Esophagus muscularis mucosa (tissue), 4 donors: ENCODE measurements at regions not wholly inside any gene's neighbourhood (a gene's known extent, or its start where the extent isn't known, plus 50 kb on each side); places are given as distances from the start of the nearest gene placed in this dataset.

ENCODE experiments used
- DNase-seq: peaks from one replicate; pipeline ENCODE4 v3.0.0-alpha.2; 2017; ENCODE audit errors: extremely low spot score
- H3K27ac ChIP-seq, 4 donors: fragments of 200-600 bp; sonication (generic); replicated peaks in 1 of 4; 1 replicate in 3 of 4; 2 replicates in 1 of 4; pipeline ENCODE4 v1.5.1; 2016 to 2019; ENCODE audit warnings: mild to moderate bottlenecking in 1 of 4
- H3K27me3 ChIP-seq, 4 donors: fragments of 200-600 bp; sonication (generic); one replicate each; pipeline versions ENCODE4 v1.5.1 to v1.6.0; 2016 to 2019
- H3K36me3 ChIP-seq, 4 donors: fragments of 200-600 bp; sonication (generic); one replicate each; pipeline ENCODE4 v1.5.1; 2016 to 2019
- H3K4me1 ChIP-seq, 4 donors: fragments of 200-600 bp; sonication (generic); one replicate each; pipeline ENCODE4 v1.5.1; 2016 to 2019
- H3K4me3 ChIP-seq, 4 donors: fragments of 200-600 bp; sonication (generic); 1 replicate in 2 of 4; 2 replicates in 2 of 4; pipeline ENCODE4 v1.5.1; 2016 to 2019; ENCODE audit warnings: mild to moderate bottlenecking in 4 of 4, moderate library complexity in 1 of 4
- H3K9me3 ChIP-seq, 4 donors: fragments of 200-600 bp; sonication (generic); 1 replicate in 3 of 4; 2 replicates in 1 of 4; pipeline ENCODE4 v1.5.1; 2016 to 2019
- EP300 ChIP-seq: sonication (generic); formaldehyde crosslinking; IDR thresholded peaks from one replicate; pipeline ENCODE4 v1.6.1; 2017; ENCODE audit warnings: antibody characterized with exemption
- POLR2A ChIP-seq: fragments of 450-650 bp; IDR thresholded peaks from one replicate; pipeline ENCODE4 v1.6.1; 2017; ENCODE audit warnings: antibody characterized with exemption, moderate library complexity, mild to moderate bottlenecking, low read depth
- POLR2AphosphoS5 ChIP-seq, 2 donors: sonication (generic); formaldehyde crosslinking; IDR thresholded peaks; one replicate each; pipeline ENCODE4 v1.6.1; 2017; ENCODE audit warnings: antibody characterized with exemption in 2 of 2
- WGBS: methylation state at CpG from one replicate; pipeline ENCODE4 v1.1.5; 2018; 5-methylcytosine and 5-hydroxymethylcytosine counted together
- intact Hi-C: fragments of 100-400 bp; cut with DNase I; formaldehyde crosslinking; loops from one replicate; pipeline ENCODE4 v1.15.1; 2023
- TF ChIP-seq, protein P1 (sequence below), 3 experiments: fragments of 200-600 bp in 2 of 3; fragments of 450-650 bp in 1 of 3; sonication (generic) in 2 of 3; IDR thresholded peaks; one replicate each; pipeline ENCODE4 v1.5.1; 2017 to 2019; ENCODE audit warnings: antibody characterized with exemption in 3 of 3, mild to moderate bottlenecking in 2 of 3, moderate library complexity in 1 of 3

DNA sequence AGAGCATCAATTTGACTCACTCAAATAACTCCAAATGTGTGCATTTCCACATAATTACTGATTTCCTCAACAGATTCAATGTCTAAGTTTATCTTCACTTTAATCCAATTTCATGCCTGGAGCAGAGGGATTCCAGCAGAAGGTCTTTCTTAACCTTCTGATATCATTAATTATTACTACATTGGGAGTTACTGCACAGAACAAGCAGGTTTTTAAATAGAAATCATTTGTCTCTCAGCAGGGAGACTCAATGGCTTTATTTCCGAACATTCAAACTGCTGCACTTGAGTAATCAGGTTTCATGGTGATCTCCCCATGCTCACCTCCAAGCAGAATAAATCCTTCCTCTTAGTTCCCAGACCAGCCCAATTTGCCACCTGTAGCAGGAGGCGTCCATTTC, 264.8 kb upstream of the IGF1R start:
- TF ChIP-seq POLR2A (no peak), EP300 (no peak), POLR2AphosphoS5 (IDR thresholded peaks at IDR 0.05) (no peak)
- TF ChIP-seq, protein P1, sequence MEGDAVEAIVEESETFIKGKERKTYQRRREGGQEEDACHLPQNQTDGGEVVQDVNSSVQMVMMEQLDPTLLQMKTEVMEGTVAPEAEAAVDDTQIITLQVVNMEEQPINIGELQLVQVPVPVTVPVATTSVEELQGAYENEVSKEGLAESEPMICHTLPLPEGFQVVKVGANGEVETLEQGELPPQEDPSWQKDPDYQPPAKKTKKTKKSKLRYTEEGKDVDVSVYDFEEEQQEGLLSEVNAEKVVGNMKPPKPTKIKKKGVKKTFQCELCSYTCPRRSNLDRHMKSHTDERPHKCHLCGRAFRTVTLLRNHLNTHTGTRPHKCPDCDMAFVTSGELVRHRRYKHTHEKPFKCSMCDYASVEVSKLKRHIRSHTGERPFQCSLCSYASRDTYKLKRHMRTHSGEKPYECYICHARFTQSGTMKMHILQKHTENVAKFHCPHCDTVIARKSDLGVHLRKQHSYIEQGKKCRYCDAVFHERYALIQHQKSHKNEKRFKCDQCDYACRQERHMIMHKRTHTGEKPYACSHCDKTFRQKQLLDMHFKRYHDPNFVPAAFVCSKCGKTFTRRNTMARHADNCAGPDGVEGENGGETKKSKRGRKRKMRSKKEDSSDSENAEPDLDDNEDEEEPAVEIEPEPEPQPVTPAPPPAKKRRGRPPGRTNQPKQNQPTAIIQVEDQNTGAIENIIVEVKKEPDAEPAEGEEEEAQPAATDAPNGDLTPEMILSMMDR (IDR thresholded peaks at IDR 0.05), result no peak
- H3K36me3 ChIP-seq, result no peaks in the 10 kb centered on the region
- H3K4me1 ChIP-seq, result peaks cover 0 to 6% (median 3%) of the 10 kb centered on the region in 4 donors
- DNase-seq, result no peak
- peaks cover 0 to 12% (median 5%) of the 10 kb centered on the region in 4 donors for H3K9me3 ChIP-seq
- 90% methylated on average over 2 of the region's 2 CpGs for WGBS
- no peak overlapping the region for H3K4me3 ChIP-seq
- intact Hi-C loops, result no loop called here
- no peaks in the 10 kb centered on the region for H3K27me3 ChIP-seq
- no peak overlapping the region for H3K27ac ChIP-seq

DNA sequence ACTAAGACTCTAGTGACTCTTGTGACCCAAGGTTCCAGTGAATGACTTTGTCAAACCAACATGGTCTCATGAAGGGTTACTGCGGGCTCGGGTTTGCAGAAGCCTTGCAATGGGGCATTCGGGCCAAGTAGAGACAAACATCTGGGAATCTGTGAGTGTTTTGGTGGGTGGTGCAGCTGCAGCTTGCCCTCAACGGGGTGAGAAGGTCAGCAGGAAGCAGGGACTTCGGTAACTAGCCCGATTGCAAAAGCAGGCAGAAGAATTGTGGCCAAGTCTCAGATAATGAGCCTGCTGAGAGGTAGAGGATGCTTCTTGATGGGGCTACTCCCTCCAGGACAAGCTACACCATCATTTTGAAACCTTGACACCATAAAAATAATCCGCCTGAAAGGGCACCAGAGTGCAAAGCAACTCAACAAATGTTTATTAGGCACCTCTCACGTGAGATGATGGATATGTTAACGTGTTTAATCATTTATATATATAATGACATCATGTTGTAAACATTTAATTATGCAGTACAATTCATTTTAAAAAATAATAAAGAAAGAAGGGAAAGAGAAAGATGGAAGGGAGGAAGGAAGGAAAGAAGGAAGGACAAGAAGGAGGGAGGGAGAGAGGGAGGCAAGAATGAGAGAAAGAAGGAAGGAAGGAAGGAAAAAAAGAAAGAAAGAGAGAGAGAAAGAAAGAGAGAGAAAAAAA, 263.9 kb upstream of the IGF1R start:
- H3K4me3 ChIP-seq, result no peak overlapping the region
- H3K4me1 ChIP-seq, result peaks cover 0 to 6% (median 3%) of the 10 kb centered on the region in 4 donors
- no peaks in the 10 kb centered on the region for H3K36me3 ChIP-seq
- no peak for DNase-seq
- WGBS, result 51% methylated on average over 9 of the region's 9 CpGs
- TF ChIP-seq EP300 (no peak), POLR2A (no peak), POLR2AphosphoS5 (IDR thresholded peaks at IDR 0.05) (no peak)
- TF ChIP-seq, protein P1 (IDR thresholded peaks at IDR 0.05), result no peak
- intact Hi-C loops, result no loop called here
- H3K9me3 ChIP-seq, result peaks cover 0 to 3% (median under 1%) of the 10 kb centered on the region in 4 donors
- no peaks in the 10 kb centered on the region for H3K27me3 ChIP-seq
- H3K27ac ChIP-seq, result no peak overlapping the region

DNA sequence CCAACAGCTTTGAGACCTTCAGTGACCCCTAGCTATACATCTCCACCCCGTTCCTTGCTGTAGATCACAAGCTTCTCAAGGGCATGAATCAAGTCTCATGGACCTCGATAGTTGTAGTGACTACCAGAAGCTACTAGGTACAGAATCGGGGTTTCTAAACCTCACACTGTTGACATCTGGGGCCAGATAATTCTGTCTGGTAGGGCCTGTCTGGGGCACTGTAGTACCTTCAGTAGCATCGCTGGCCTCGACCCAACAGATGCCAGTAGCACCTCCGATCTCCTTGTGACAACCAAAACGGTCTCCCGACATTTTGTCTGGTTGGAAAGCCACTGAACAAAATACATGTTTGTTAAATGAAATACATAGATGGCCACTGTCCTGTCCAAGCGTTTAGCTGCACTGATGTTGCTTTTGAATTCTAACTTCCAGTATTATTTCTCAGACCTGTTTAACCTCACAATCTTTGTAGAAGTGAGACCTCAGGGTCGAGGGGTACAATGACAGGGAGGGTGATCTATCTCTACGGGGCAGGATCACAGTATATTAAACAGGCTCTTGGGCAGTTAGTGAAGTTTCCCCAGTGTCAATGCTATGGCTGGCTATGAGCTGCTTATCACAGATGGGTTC, 262.5 kb upstream of the IGF1R start:
- Histone ChIP-seq H3K4me1 (peaks cover 0 to 6% (median 3%) of the 10 kb centered on the region in 4 donors), H3K9me3 (no peaks in the 10 kb centered on the region), H3K36me3 (no peaks in the 10 kb centered on the region), H3K27ac (no peak overlapping the region), H3K27me3 (no peaks in the 10 kb centered on the region), H3K4me3 (no peak overlapping the region)
- intact Hi-C loops, result no loop called here
- DNase-seq, result no peak
- 87% methylated on average over 11 of the region's 11 CpGs for WGBS
- TF ChIP-seq, protein P1 (IDR thresholded peaks at IDR 0.05), result no peak
- TF ChIP-seq EP300 (no peak), POLR2AphosphoS5 (IDR thresholded peaks at IDR 0.05) (no peak), POLR2A (no peak)

DNA sequence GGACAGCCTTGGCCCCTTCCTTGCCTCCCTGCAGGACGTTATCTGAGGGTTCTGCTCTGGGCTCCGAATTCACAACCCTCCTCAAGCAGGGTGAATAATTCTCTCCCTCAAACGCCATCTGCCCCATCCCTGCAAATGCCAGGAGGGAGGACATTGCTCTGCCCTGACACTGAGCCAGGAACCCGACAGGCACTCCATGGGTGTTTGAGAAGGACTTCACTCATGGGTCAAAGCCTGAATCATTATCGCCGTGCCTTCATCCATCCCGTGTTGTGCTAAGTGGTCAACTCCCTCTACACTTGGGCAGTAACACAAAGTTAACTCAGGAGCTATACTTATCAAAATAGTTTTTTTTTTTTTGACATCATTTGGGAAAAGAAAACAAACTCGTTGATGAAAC, 261.8 kb upstream of the IGF1R start:
- TF ChIP-seq POLR2AphosphoS5 (IDR thresholded peaks at IDR 0.05), result no peak
- TF ChIP-seq, protein P1 (IDR thresholded peaks at IDR 0.05), result no peak
- WGBS, result 80% methylated on average over 8 of the region's 8 CpGs
- Histone ChIP-seq H3K27ac (no peak overlapping the region), H3K4me1 (peaks cover 0 to 6% (median 3%) of the 10 kb centered on the region in 4 donors), H3K27me3 (no peaks in the 10 kb centered on the region), H3K4me3 (no peak overlapping the region), H3K36me3 (no peaks in the 10 kb centered on the region), H3K9me3 (no peaks in the 10 kb centered on the region)
- no peak for DNase-seq
- intact Hi-C loops, result no loop called here
